Loucy (cell line): ENCODE measurements at regions not wholly inside any gene's neighbourhood (a gene's known extent, or its start where the extent isn't known, plus 50 kb on each side); places are given as distances from the start of the nearest gene placed in this dataset.

ENCODE experiments used
- H2AFZ ChIP-seq: fragments of 200-600 bp; sonication (generic); 2 replicates; pipeline ENCODE4 v1.6.0; 2016; ENCODE audit warnings: antibody characterized with exemption, mild to moderate bottlenecking, low read length, moderate library complexity
- H3F3A ChIP-seq: fragments of 200-600 bp; 2 replicates; pipeline ENCODE4 v1.6.0; 2016; ENCODE audit warnings: antibody characterized with exemption, low read depth, mild to moderate bottlenecking
- H3K27me3 ChIP-seq: fragments of 200-600 bp; sonication (generic); 2 replicates; pipeline ENCODE4 v1.6.1; 2014; ENCODE audit warnings: low read length, mild to moderate bottlenecking; ENCODE audit not compliant: insufficient read depth, poor library complexity, severe bottlenecking
- H3K36me3 ChIP-seq: fragments of 200-600 bp; sonication (generic); 2 replicates; pipeline ENCODE4 v1.6.1; 2016; ENCODE audit warnings: low read length; ENCODE audit not compliant: insufficient read depth
- H3K4me1 ChIP-seq: fragments of 200-600 bp; sonication (generic); 2 replicates; pipeline ENCODE4 v1.5.1; 2014; ENCODE audit warnings: low read length, mild to moderate bottlenecking; ENCODE audit not compliant: insufficient read depth, poor library complexity, severe bottlenecking
- H3K4me2 ChIP-seq: fragments of 200-600 bp; sonication (generic); 2 replicates; pipeline ENCODE4 v1.6.0; 2014; ENCODE audit warnings: antibody characterized with exemption, low read length, low read depth, mild to moderate bottlenecking; ENCODE audit not compliant: poor library complexity, severe bottlenecking
- H3K4me3 ChIP-seq: fragments of 200-600 bp; sonication (generic); 2 replicates; pipeline ENCODE4 v1.5.1; 2014; ENCODE audit warnings: low read length, mild to moderate bottlenecking, mixed read lengths; ENCODE audit not compliant: poor library complexity, severe bottlenecking
- H3K79me2 ChIP-seq: fragments of 200-600 bp; sonication (generic); 2 replicates; pipeline ENCODE4 v1.6.1; 2014; ENCODE audit warnings: low read length; ENCODE audit not compliant: insufficient read depth
- H3K9ac ChIP-seq: fragments of 200-600 bp; sonication (generic); 2 replicates; pipeline ENCODE4 v1.6.0; 2014; ENCODE audit warnings: mild to moderate bottlenecking, low read depth, low read length, moderate library complexity; ENCODE audit not compliant: poor library complexity, severe bottlenecking
- H3K9me2 ChIP-seq: fragments of 200-600 bp; sonication (generic); replicated peaks from 2 replicates; pipeline ENCODE4 v1.6.1; 2016; ENCODE audit warnings: low read depth, low read length, mixed read lengths
- H3K9me3 ChIP-seq: fragments of 200-600 bp; sonication (generic); 2 replicates; pipeline ENCODE4 v1.6.1; 2014; ENCODE audit warnings: mild to moderate bottlenecking, antibody characterized with exemption, low read length, low read depth; ENCODE audit not compliant: insufficient read depth
- H4K20me1 ChIP-seq: fragments of 200-600 bp; sonication (generic); 2 replicates; pipeline ENCODE4 v1.6.0; 2014; ENCODE audit warnings: antibody characterized with exemption, low read length, mild to moderate bottlenecking; ENCODE audit not compliant: insufficient read depth, poor library complexity, severe bottlenecking
- CTCF ChIP-seq: fragments of 200-600 bp; sonication (generic); conservative IDR thresholded peaks from 2 replicates; pipeline ENCODE4 v1.5.1; 2014; ENCODE audit warnings: mild to moderate bottlenecking, antibody characterized with exemption, low read length
- EZH2phosphoT487 ChIP-seq: fragments of 200-600 bp; IDR thresholded peaks from 2 replicates; pipeline ENCODE4 v1.6.1; 2018; ENCODE audit warnings: antibody characterized with exemption, mild to moderate bottlenecking, moderate library complexity, borderline replicate concordance

- Histone ChIP-seq H4K20me1 (no peaks in the 10 kb centered on the region), H3F3A (no peaks in the 10 kb centered on the region), H2AFZ (no peak overlapping the region), H3K9ac (no peak overlapping the region), H3K27me3 (no peaks in the 10 kb centered on the region), H3K4me3 (no peak overlapping the region), H3K9me2 (no peaks in the 10 kb centered on the region), H3K4me1 (no peaks in the 10 kb centered on the region), H3K36me3 (no peaks in the 10 kb centered on the region), H3K9me3 (no peaks in the 10 kb centered on the region), H3K4me2 (no peak overlapping the region), H3K79me2 (no peaks in the 10 kb centered on the region)
- TF ChIP-seq CTCF = no peak
Observed at GRCh38 chr3:118207271-118207670, 827.4 kb downstream of the IGSF11 start.

- Histone ChIP-seq H4K20me1 (no peaks in the 10 kb centered on the region), H3K4me1 (no peaks in the 10 kb centered on the region), H3K79me2 (no peaks in the 10 kb centered on the region), H3K4me2 (no peak overlapping the region), H3K27me3 (no peaks in the 10 kb centered on the region), H3K4me3 (no peak overlapping the region), H2AFZ (no peak overlapping the region), H3K36me3 (no peaks in the 10 kb centered on the region), H3K9me2 (no peaks in the 10 kb centered on the region), H3K9ac (no peak overlapping the region), H3F3A (no peaks in the 10 kb centered on the region), H3K9me3 (no peaks in the 10 kb centered on the region)
- TF ChIP-seq EZH2phosphoT487 = no peak
- TF ChIP-seq CTCF = no peak
Observed at GRCh38 chr3:118208642-118209041, 826.0 kb downstream of the IGSF11 start.

- TF ChIP-seq CTCF = no peak
- TF ChIP-seq EZH2phosphoT487 = no peak
- no peak overlapping the region for H3K9ac ChIP-seq
Observed at GRCh38 chr3:118213892-118214291, 820.8 kb downstream of the IGSF11 start.

More at GRCh38 chr3:118213892-118214291, 820.8 kb downstream of the IGSF11 start:
- Histone ChIP-seq H3K9me3 (no peaks in the 10 kb centered on the region), H3K4me1 (no peaks in the 10 kb centered on the region), H2AFZ (no peak overlapping the region), H3K79me2 (no peaks in the 10 kb centered on the region), H3K4me3 (no peak overlapping the region), H4K20me1 (no peaks in the 10 kb centered on the region), H3F3A (no peaks in the 10 kb centered on the region), H3K27me3 (no peaks in the 10 kb centered on the region), H3K36me3 (no peaks in the 10 kb centered on the region), H3K9me2 (no peaks in the 10 kb centered on the region), H3K4me2 (no peak overlapping the region)
